GM18519 (cell line): ENCODE measurements at regions not wholly inside any gene's neighbourhood (a gene's known extent, or its start where the extent isn't known, plus 50 kb on each side); places are given as distances from the start of the nearest gene placed in this dataset.

Experiments
- ATAC-seq: cut with Tn5 transposase; IDR thresholded peaks from one replicate; pipeline ENCODE4 v1.9.1; 2021; ENCODE audit warnings: mild to moderate bottlenecking, moderate library complexity; ENCODE audit not compliant: unreplicated experiment, low FRiP score

- ATAC-seq, result no peak
Measured at GRCh38 chr5:156271569-156271968, 55.4 kb upstream of the SGCD start.

GRCh38 chr5:156272139-156272538 is 54.8 kb upstream of the SGCD start:
- no peak for ATAC-seq

- no peak for ATAC-seq
Measured at GRCh38 chr5:156273325-156273724, 53.6 kb upstream of the SGCD start.

- no peak for ATAC-seq
Measured at GRCh38 chr5:156274453-156274852, 52.5 kb upstream of the SGCD start.
